GM23338 (cell line): ENCODE measurements at regions not wholly inside any gene's neighbourhood (a gene's known extent, or its start where the extent isn't known, plus 50 kb on each side); places are given as distances from the start of the nearest gene placed in this dataset.

ENCODE experiments used
- ATAC-seq: fragments of 200-7000 bp; cut with Tn5 transposase; 3 replicates; pipeline ENCODE4 v1.9.1; 2020
- DNase-seq: peaks from one replicate; pipeline ENCODE4 v3.0.0-alpha.2; 2015; ENCODE audit warnings: low spot score
- H2AFZ ChIP-seq: fragments of 200-600 bp; sonication (generic); 2 replicates; pipeline ENCODE4 v1.8.0; 2016; ENCODE audit warnings: antibody characterized with exemption, mild to moderate bottlenecking, moderate library complexity
- H3F3A ChIP-seq: fragments of 200-600 bp; sonication (generic); replicated peaks from 2 replicates; pipeline ENCODE4 v1.8.0; 2017; ENCODE audit warnings: antibody characterized with exemption, mixed run types, low read depth
- H3K27ac ChIP-seq: fragments of 200-600 bp; sonication (generic); 2 replicates; pipeline ENCODE4 v1.6.1; 2016; ENCODE audit warnings: low read depth
- H3K27me3 ChIP-seq: fragments of 200-600 bp; sonication (generic); 2 replicates; pipeline ENCODE4 v1.8.0; 2016; ENCODE audit warnings: mild to moderate bottlenecking, mixed run types, moderate library complexity; ENCODE audit not compliant: insufficient read depth
- H3K36me3 ChIP-seq: fragments of 200-600 bp; sonication (generic); 2 replicates; pipeline ENCODE4 v1.8.0; 2016; ENCODE audit warnings: mild to moderate bottlenecking; ENCODE audit not compliant: insufficient read depth
- H3K4me1 ChIP-seq: fragments of 200-600 bp; sonication (generic); 2 replicates; pipeline ENCODE4 v1.8.0; 2016; ENCODE audit warnings: mild to moderate bottlenecking, moderate library complexity; ENCODE audit not compliant: insufficient read depth
- H3K4me2 ChIP-seq: fragments of 200-600 bp; sonication (generic); 2 replicates; pipeline ENCODE4 v1.7.1; 2017; ENCODE audit warnings: mixed run types
- H3K4me3 ChIP-seq: fragments of 200-600 bp; sonication (generic); 2 replicates; pipeline ENCODE4 v1.6.1; 2016; ENCODE audit warnings: mixed run types
- H3K79me2 ChIP-seq: fragments of 200-600 bp; sonication (generic); replicated peaks from 2 replicates; pipeline ENCODE4 v1.8.0; 2017; ENCODE audit warnings: mild to moderate bottlenecking; ENCODE audit not compliant: insufficient read depth
- H3K9me2 ChIP-seq: fragments of 200-600 bp; sonication (generic); 2 replicates; pipeline ENCODE4 v1.8.0; 2017; ENCODE audit not compliant: insufficient read depth
- H4K20me1 ChIP-seq: fragments of 200-600 bp; sonication (generic); replicated peaks from 2 replicates; pipeline ENCODE4 v1.8.0; 2017; ENCODE audit warnings: mild to moderate bottlenecking; ENCODE audit not compliant: insufficient read depth
- H3K27ac Mint-ChIP-seq: 2 replicates; pipeline ENCODE4 v1.8.0; 2020; ENCODE audit warnings: inconsistent platforms, mild to moderate bottlenecking, moderate library complexity, mixed read lengths
- H3K27me3 Mint-ChIP-seq: 3 replicates; pipeline ENCODE4 v1.8.0; 2022; ENCODE audit warnings: low read depth, mild to moderate bottlenecking, moderate library complexity, mixed read lengths, inconsistent platforms; ENCODE audit not compliant: insufficient read depth, poor library complexity
- H3K36me3 Mint-ChIP-seq: 3 replicates; pipeline ENCODE4 v1.8.0; 2021; ENCODE audit warnings: low read depth, mild to moderate bottlenecking, inconsistent platforms, moderate library complexity, mixed read lengths
- H3K4me1 Mint-ChIP-seq: 3 replicates; pipeline ENCODE4 v1.8.0; 2020; ENCODE audit warnings: mild to moderate bottlenecking, inconsistent platforms, mixed read lengths
- H3K4me3 Mint-ChIP-seq: 3 replicates; pipeline ENCODE4 v1.8.0; 2021; ENCODE audit warnings: moderate library complexity, mild to moderate bottlenecking, inconsistent platforms, mixed read lengths
- H3K9me3 Mint-ChIP-seq: 3 replicates; pipeline ENCODE4 v1.8.0; 2020; ENCODE audit warnings: moderate library complexity, mild to moderate bottlenecking, inconsistent platforms, mixed read lengths
- CREB1 ChIP-seq: fragments of 250-450 bp; sonication (Bioruptor Pico); IDR thresholded peaks from 2 replicates; pipeline ENCODE4 v1.5.0; 2020; ENCODE audit warnings: low read depth, mild to moderate bottlenecking, moderate library complexity
- CTCF ChIP-seq, 2 experiments: fragments of 200-600 bp in 1 of 2; sonication (generic) in 1 of 2; conservative IDR thresholded peaks; 2 replicates each; pipeline versions ENCODE4 v1.5.1 to v1.6.1; 2016 to 2017; ENCODE audit warnings: antibody characterized with exemption in 2 of 2, low read depth in 2 of 2, mild to moderate bottlenecking in 2 of 2, moderate library complexity in 1 of 2
- ETS1 ChIP-seq: IDR thresholded peaks from 2 replicates; pipeline ENCODE4 v1.6.1; 2016; ENCODE audit warnings: antibody characterized with exemption
- EZH2 ChIP-seq: fragments of 200-600 bp; sonication (generic); IDR thresholded peaks from one replicate; pipeline ENCODE4 v1.8.0; 2017; ENCODE audit warnings: antibody characterized with exemption, mild to moderate bottlenecking, low read depth; ENCODE audit not compliant: unreplicated experiment
- EZH2phosphoT487 ChIP-seq: fragments of 200-600 bp; sonication (generic); IDR thresholded peaks from one replicate; pipeline ENCODE4 v1.8.1; 2018; ENCODE audit warnings: antibody characterized with exemption; ENCODE audit not compliant: unreplicated experiment
- JUNB ChIP-seq: IDR thresholded peaks from one replicate; pipeline ENCODE4 v1.6.1; 2016; ENCODE audit warnings: antibody characterized with exemption; ENCODE audit not compliant: unreplicated experiment
- NANOG ChIP-seq: IDR thresholded peaks from 2 replicates; pipeline ENCODE4 v1.6.1; 2016; ENCODE audit warnings: antibody characterized with exemption, borderline replicate concordance
- POLR2AphosphoS5 ChIP-seq: IDR thresholded peaks from 2 replicates; pipeline ENCODE4 v1.6.1; 2016; ENCODE audit warnings: antibody characterized with exemption, low read depth
- STAT1 ChIP-seq: IDR thresholded peaks from one replicate; pipeline ENCODE4 v1.6.1; 2016; ENCODE audit warnings: antibody characterized with exemption; ENCODE audit not compliant: unreplicated experiment
- ZNF114 ChIP-seq: fragments of 250-450 bp; sonication (Bioruptor Pico); IDR thresholded peaks from 2 replicates; pipeline ENCODE4 v1.5.0; 2020; ENCODE audit warnings: mild to moderate bottlenecking, moderate library complexity
- ZNF331 ChIP-seq: fragments of 250-450 bp; sonication (Bioruptor Pico); IDR thresholded peaks from 2 replicates; pipeline ENCODE4 v1.5.0; 2020; ENCODE audit warnings: low read depth, mild to moderate bottlenecking, moderate library complexity
- ZNF462 ChIP-seq: fragments of 250-450 bp; sonication (Bioruptor Pico); IDR thresholded peaks from 2 replicates; pipeline ENCODE4 v1.5.0; 2020; ENCODE audit warnings: mild to moderate bottlenecking, moderate library complexity
- TF ChIP-seq, protein P1 (sequence below): IDR thresholded peaks from one replicate; pipeline ENCODE4 v1.6.1; 2018; ENCODE audit warnings: antibody characterized with exemption; ENCODE audit not compliant: unreplicated experiment

DNA sequence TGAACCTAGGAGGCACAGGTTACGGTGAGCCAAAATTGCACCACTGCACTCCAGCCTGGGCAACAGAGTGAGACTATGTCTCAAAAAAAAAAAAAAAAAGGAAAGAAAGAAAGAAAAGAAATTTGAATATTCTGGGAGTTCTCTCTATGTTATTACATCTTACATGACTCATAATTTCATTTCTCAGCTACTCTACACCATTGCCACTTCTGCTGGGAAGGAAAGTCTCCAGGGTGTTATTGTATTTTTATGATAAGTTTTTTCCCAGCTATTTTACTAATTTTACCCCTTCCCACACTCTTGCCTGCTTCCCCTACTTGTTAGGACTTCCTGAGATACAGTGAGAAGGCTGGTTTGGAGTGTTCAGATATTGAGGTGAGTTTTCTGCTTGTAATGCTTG is 69.7 kb upstream of the UMPS start:
- no peak overlapping the region for H3K4me3 Mint-ChIP-seq
- Histone ChIP-seq H2AFZ (no peak overlapping the region), H3K4me3 (no peak overlapping the region), H4K20me1 (no peaks in the 10 kb centered on the region), H3K4me1 (no peaks in the 10 kb centered on the region), H3K36me3 (no peaks in the 10 kb centered on the region), H3K9me2 (no peaks in the 10 kb centered on the region), H3F3A (no peaks in the 10 kb centered on the region), H3K27me3 (no peaks in the 10 kb centered on the region), H3K79me2 (no peaks in the 10 kb centered on the region), H3K4me2 (no peak overlapping the region), H3K27ac (no peak overlapping the region)
- no peak for TF ChIP-seq POLR2AphosphoS5
- TF ChIP-seq ZNF331 = no peak
- no peak for TF ChIP-seq JUNB
- no peak for TF ChIP-seq ZNF114 (CRISPR knock-in tag)
- TF ChIP-seq EZH2 = no peak
- no peak for TF ChIP-seq ZNF462 (CRISPR knock-in tag)
- no peak for TF ChIP-seq CTCF (conservative IDR thresholded peaks at IDR 0.05; ENCODE audit: low read depth in 2 of 2)
- TF ChIP-seq EZH2phosphoT487 = no peak
- TF ChIP-seq, protein P1, sequence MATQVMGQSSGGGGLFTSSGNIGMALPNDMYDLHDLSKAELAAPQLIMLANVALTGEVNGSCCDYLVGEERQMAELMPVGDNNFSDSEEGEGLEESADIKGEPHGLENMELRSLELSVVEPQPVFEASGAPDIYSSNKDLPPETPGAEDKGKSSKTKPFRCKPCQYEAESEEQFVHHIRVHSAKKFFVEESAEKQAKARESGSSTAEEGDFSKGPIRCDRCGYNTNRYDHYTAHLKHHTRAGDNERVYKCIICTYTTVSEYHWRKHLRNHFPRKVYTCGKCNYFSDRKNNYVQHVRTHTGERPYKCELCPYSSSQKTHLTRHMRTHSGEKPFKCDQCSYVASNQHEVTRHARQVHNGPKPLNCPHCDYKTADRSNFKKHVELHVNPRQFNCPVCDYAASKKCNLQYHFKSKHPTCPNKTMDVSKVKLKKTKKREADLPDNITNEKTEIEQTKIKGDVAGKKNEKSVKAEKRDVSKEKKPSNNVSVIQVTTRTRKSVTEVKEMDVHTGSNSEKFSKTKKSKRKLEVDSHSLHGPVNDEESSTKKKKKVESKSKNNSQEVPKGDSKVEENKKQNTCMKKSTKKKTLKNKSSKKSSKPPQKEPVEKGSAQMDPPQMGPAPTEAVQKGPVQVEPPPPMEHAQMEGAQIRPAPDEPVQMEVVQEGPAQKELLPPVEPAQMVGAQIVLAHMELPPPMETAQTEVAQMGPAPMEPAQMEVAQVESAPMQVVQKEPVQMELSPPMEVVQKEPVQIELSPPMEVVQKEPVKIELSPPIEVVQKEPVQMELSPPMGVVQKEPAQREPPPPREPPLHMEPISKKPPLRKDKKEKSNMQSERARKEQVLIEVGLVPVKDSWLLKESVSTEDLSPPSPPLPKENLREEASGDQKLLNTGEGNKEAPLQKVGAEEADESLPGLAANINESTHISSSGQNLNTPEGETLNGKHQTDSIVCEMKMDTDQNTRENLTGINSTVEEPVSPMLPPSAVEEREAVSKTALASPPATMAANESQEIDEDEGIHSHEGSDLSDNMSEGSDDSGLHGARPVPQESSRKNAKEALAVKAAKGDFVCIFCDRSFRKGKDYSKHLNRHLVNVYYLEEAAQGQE = no peak
- TF ChIP-seq ETS1 = no peak
- no peak for TF ChIP-seq CREB1
- TF ChIP-seq NANOG = no peak
- TF ChIP-seq STAT1 = no peak
- no peaks in the 10 kb centered on the region for H3K36me3 Mint-ChIP-seq
- H3K27ac Mint-ChIP-seq = no peak overlapping the region
- H3K27me3 Mint-ChIP-seq = peaks cover 6% of the 10 kb centered on the region
- ATAC-seq (no peak), DNase-seq (no peak)
- no peaks in the 10 kb centered on the region for H3K4me1 Mint-ChIP-seq
- no peaks in the 10 kb centered on the region for H3K9me3 Mint-ChIP-seq
